Esophagus (tissue), 2 donors: ENCODE measurements at regions not wholly inside any gene's neighbourhood (a gene's known extent, or its start where the extent isn't known, plus 50 kb on each side); places are given as distances from the start of the nearest gene placed in this dataset.
A peak's percentile ranks its signal among the peaks of the same experiment; 100 is the strongest.

ENCODE experiments used
- H3K27ac ChIP-seq, 2 donors: one replicate each; pipeline ENCODE4 v1.5.1; 2013; ENCODE audit warnings: low read depth in 2 of 2, mild to moderate bottlenecking in 2 of 2, inconsistent platforms in 1 of 2, low read length in 1 of 2, moderate library complexity in 1 of 2
- H3K27me3 ChIP-seq, 2 donors: one replicate each; pipeline ENCODE4 v1.6.1; 2013; ENCODE audit warnings: low read length in 2 of 2, control low read depth in 1 of 2, mild to moderate bottlenecking in 1 of 2; ENCODE audit not compliant: insufficient read depth in 2 of 2, control insufficient read depth in 1 of 2
- H3K36me3 ChIP-seq, 2 donors: one replicate each; pipeline ENCODE4 v1.6.1; 2013; ENCODE audit warnings: low read length in 1 of 2; ENCODE audit not compliant: control insufficient read depth in 2 of 2, insufficient read depth in 2 of 2
- H3K4me1 ChIP-seq, 2 donors: one replicate each; pipeline ENCODE4 v1.6.1; 2013; ENCODE audit warnings: low read length in 1 of 2; ENCODE audit not compliant: control insufficient read depth in 2 of 2, insufficient read depth in 2 of 2
- H3K4me3 ChIP-seq, 2 donors: one replicate each; pipeline ENCODE4 v1.5.1; 2013; ENCODE audit warnings: low read length in 2 of 2, mild to moderate bottlenecking in 2 of 2, low read depth in 1 of 2, moderate library complexity in 1 of 2
- H3K9me3 ChIP-seq, 2 donors: one replicate each; pipeline ENCODE4 v1.6.1; 2013; ENCODE audit warnings: mild to moderate bottlenecking in 2 of 2, low read depth in 1 of 2, low read length in 1 of 2, moderate library complexity in 1 of 2; ENCODE audit not compliant: control insufficient read depth in 2 of 2, insufficient read depth in 1 of 2
- WGBS, 2 donors: extraction: QIAGEN DNeasy Blood & Tissue Kit; methylation state at CpG; one replicate each; pipeline ENCODE4 v1.1.7; 2013; 5-methylcytosine and 5-hydroxymethylcytosine counted together
- donor health status: healthy with polysubstance abuse.
- donor health status: Bipolar disorder and iron deficiency.

- Histone ChIP-seq H3K27ac (peak overlapping the region; percentile 95 to 100), H3K27me3 (no peaks in the 10 kb centered on the region), H3K9me3 (no peaks in the 10 kb centered on the region), H3K36me3 (no peaks in the 10 kb centered on the region), H3K4me1 (peaks cover 0 to 21% of the 10 kb centered on the region in 2 donors), H3K4me3 (no peak overlapping the region)
- WGBS, 2 donors = 96 to 100% methylated on average over 2 of the region's 2 CpGs
These were observed 222.3 kb upstream of the TPRG1 start for GRCh38 chr3:188949456-188949855.

GRCh38 chr3:188949996-188950395 lies 221.8 kb upstream of the TPRG1 start:
- H3K9me3 ChIP-seq = no peaks in the 10 kb centered on the region
- H3K27ac ChIP-seq = peak overlapping the region; percentile 74 to 84
- H3K27me3 ChIP-seq = no peaks in the 10 kb centered on the region
- no peaks in the 10 kb centered on the region for H3K36me3 ChIP-seq
- peaks cover 0 to 19% of the 10 kb centered on the region in 2 donors for H3K4me1 ChIP-seq
- 95 to 100% methylated on average over 1 of the region's 1 CpG for WGBS, 2 donors
- H3K4me3 ChIP-seq = no peak overlapping the region

- H3K4me3 ChIP-seq = no peak overlapping the region
- peaks cover 0 to 19% of the 10 kb centered on the region in 2 donors for H3K4me1 ChIP-seq
- peak overlapping the region; percentile 74 to 79 for H3K27ac ChIP-seq
- H3K36me3 ChIP-seq = no peaks in the 10 kb centered on the region
- H3K9me3 ChIP-seq = no peaks in the 10 kb centered on the region
- 52 to 55% methylated on average over 13 of the region's 13 CpGs for WGBS, 2 donors
- no peaks in the 10 kb centered on the region for H3K27me3 ChIP-seq
These were observed 220.8 kb upstream of the TPRG1 start for GRCh38 chr3:188950832-188951489.

DNA sequence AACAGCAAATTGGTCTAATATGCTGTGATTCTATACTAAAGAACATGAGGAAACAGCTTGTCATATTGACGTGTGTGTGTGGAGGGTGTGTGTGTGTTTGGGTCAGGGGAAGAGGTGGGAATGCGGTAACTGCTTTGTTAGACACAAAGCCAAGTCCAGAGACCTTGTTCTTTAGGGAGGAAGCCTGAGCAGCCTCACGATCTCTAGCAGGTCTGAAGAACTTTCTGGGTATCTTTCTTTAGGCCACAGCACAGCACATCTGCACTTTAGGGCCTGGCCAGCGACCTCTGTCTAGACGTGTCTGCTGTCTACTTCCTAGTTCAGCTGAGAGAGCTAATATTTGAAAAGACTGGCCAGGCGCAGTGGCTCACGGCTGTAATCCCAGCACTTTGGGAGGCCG lies 220.0 kb upstream of the TPRG1 start:
- Histone ChIP-seq H3K27ac (peak overlapping the region in 1 of 2 donors; percentile 1), H3K27me3 (no peaks in the 10 kb centered on the region), H3K36me3 (no peaks in the 10 kb centered on the region), H3K4me1 (peaks cover 0 to 14% of the 10 kb centered on the region in 2 donors), H3K9me3 (no peaks in the 10 kb centered on the region), H3K4me3 (no peak overlapping the region)
- 88 to 89% methylated on average over 8 of the region's 8 CpGs for WGBS, 2 donors

DNA sequence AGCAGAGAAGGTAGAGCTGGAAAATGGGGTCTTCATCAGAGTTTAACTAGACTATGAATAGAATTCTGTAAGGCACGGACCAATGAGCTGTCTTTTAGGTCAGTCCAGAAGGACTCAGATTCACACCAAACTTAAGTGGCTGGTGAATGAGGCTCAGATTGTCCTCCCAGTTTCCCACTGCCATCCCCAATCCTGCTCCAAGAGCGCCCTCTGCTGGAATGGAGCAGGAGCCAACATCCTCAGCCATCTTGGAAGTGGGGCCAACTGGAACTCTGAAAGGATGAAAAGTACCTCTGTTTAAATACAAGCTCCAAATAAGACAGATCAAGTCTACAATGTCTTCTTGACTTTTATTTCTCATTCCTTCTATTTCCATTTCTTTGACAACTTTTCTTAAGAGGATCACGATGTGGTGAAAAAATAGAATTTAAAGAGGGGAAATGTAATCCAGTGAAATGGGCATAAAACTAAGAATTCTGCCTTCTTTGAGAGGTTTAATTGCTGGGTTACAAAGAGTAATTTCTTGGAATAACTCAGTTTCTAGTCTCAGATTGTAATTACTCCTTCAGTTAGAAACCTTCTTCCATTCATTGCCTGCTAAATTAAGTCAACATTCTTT lies 217.1 kb upstream of the TPRG1 start:
- Histone ChIP-seq H3K9me3 (no peaks in the 10 kb centered on the region), H3K4me3 (no peak overlapping the region), H3K4me1 (peaks cover 0 to 2% of the 10 kb centered on the region in 2 donors), H3K27ac (no peak overlapping the region), H3K36me3 (no peaks in the 10 kb centered on the region), H3K27me3 (no peaks in the 10 kb centered on the region)
- 20 to 26% methylated on average over 3 of the region's 3 CpGs for WGBS, 2 donors

GRCh38 chr3:188955919-188956318 lies 215.9 kb upstream of the TPRG1 start:
- 57 to 68% methylated on average over 4 of the region's 4 CpGs for WGBS, 2 donors
- Histone ChIP-seq H3K27me3 (no peaks in the 10 kb centered on the region), H3K27ac (no peak overlapping the region), H3K9me3 (no peaks in the 10 kb centered on the region), H3K36me3 (no peaks in the 10 kb centered on the region), H3K4me3 (no peak overlapping the region), H3K4me1 (peaks cover 0 to 2% of the 10 kb centered on the region in 2 donors)

DNA sequence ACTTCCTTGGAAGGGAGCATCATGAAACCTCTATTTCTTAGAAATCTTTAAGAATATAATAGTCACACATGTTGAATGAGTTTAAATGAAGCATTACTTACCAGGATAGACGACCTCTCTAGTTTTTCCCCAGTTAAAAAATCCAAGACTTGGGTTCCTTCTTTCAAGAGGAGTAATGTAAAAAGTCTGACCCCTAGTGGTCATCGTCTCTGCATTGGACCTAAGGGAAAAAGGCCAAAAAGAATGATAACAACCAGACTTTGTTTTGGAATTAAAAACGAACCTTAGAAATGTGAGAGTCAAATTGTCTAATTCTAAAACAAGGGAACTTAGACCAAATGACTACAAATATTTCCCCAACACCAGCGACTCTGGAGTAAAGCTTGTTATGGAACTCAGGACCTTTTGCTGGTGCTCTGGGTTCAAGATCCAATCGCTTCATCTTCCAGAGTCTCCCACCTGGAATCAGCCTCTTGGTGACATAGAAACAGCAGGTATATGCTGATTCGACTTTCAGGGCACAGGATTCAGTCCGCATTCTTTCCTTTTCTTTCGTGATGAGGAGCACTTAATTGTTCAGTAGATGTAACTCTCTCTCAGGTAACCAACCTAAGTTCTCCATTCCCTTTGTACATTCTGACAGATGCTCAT lies 214.8 kb upstream of the TPRG1 start:
- H3K4me3 ChIP-seq = no peak overlapping the region
- no peaks in the 10 kb centered on the region for H3K4me1 ChIP-seq
- 41 to 47% methylated on average over 8 of the region's 8 CpGs for WGBS, 2 donors
- H3K27me3 ChIP-seq = no peaks in the 10 kb centered on the region
- H3K9me3 ChIP-seq = no peaks in the 10 kb centered on the region
- no peak overlapping the region for H3K27ac ChIP-seq
- no peaks in the 10 kb centered on the region for H3K36me3 ChIP-seq

DNA sequence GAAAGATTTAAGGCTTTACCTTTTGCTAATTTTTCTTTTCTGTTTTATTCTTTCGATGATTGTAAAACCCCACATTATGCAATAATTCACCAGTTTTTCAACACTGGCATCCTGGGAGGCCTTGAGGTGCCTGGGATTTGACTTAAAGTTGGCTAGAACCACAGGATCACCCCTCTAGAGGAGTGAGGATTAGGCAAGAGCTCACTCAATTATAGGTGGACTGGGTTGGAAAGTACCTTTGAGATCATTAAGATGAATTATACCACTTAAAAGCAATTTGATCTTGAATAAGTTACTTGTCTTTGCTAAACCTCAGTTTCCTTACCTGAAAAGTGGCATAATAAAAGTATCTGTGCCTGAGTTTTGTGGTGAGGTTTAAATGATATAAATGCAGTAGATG lies 212.8 kb upstream of the TPRG1 start:
- Histone ChIP-seq H3K4me3 (no peak overlapping the region), H3K4me1 (no peaks in the 10 kb centered on the region), H3K36me3 (no peaks in the 10 kb centered on the region), H3K9me3 (no peaks in the 10 kb centered on the region), H3K27ac (no peak overlapping the region), H3K27me3 (no peaks in the 10 kb centered on the region)
- WGBS, 2 donors = 47 to 65% methylated on average over 1 of the region's 1 CpG

- H3K36me3 ChIP-seq = no peaks in the 10 kb centered on the region
- H3K4me1 ChIP-seq = no peaks in the 10 kb centered on the region
- no peaks in the 10 kb centered on the region for H3K27me3 ChIP-seq
- no peak overlapping the region for H3K27ac ChIP-seq
- WGBS, 2 donors = 83 to 86% methylated on average over 13 of the region's 13 CpGs
- H3K4me3 ChIP-seq = no peak overlapping the region
- no peaks in the 10 kb centered on the region for H3K9me3 ChIP-seq
These were observed 209.2 kb upstream of the TPRG1 start for GRCh38 chr3:188962253-188963247.
